Body of pancreas (tissue), 4 donors: ENCODE measurements at regions not wholly inside any gene's neighbourhood (a gene's known extent, or its start where the extent isn't known, plus 50 kb on each side); places are given as distances from the start of the nearest gene placed in this dataset.

Source experiments
- ATAC-seq: fragments of 150-250 bp; one replicate; pipeline ENCODE4 v1.9.1; 2016
- DNase-seq, 4 donors: peaks; one replicate each; pipeline ENCODE4 v3.0.0-alpha.2; 2019
- H3K27ac ChIP-seq, 4 donors: fragments of 200-600 bp; sonication (generic); 1 replicate in 3 of 4; 2 replicates in 1 of 4; pipeline versions ENCODE4 v1.5.1 to v1.6.1; 2016 to 2019; ENCODE audit warnings: mild to moderate bottlenecking in 1 of 4, mixed read lengths in 1 of 4, moderate library complexity in 1 of 4
- H3K27me3 ChIP-seq, 2 donors: fragments of 200-600 bp; sonication (generic); one replicate each; pipeline ENCODE4 v1.6.0; 2016; ENCODE audit warnings: mild to moderate bottlenecking in 1 of 2
- H3K36me3 ChIP-seq, 2 donors: fragments of 200-600 bp; sonication (generic); replicated peaks in 1 of 2; 2 replicates each; pipeline ENCODE4 v1.5.1; 2016; ENCODE audit warnings: low read depth in 2 of 2; ENCODE audit not compliant: insufficient read depth in 1 of 2
- H3K4me1 ChIP-seq: fragments of 200-600 bp; sonication (generic); one replicate; pipeline ENCODE4 v1.6.0; 2016
- H3K4me3 ChIP-seq, 2 donors: fragments of 200-600 bp; sonication (generic); 1 replicate in 1 of 2; 2 replicates in 1 of 2; pipeline ENCODE4 v1.5.1; 2016 to 2019
- H3K9me3 ChIP-seq, 3 donors: fragments of 200-600 bp; sonication (generic); 1 replicate in 2 of 3; 2 replicates in 1 of 3; pipeline ENCODE4 v1.5.1; 2016
- CTCF ChIP-seq, 7 experiments: fragments of 450-650 bp in 4 of 7; fragments of 200-600 bp in 3 of 7; sonication (generic) in 3 of 7; IDR thresholded peaks; one replicate each; pipeline ENCODE4 v1.5.1; 2016 to 2019; ENCODE audit warnings: antibody characterized with exemption in 7 of 7
- POLR2A ChIP-seq, 3 donors: fragments of 450-650 bp; IDR thresholded peaks; one replicate each; pipeline ENCODE4 v1.6.1; 2016; ENCODE audit warnings: antibody characterized with exemption in 3 of 3, mild to moderate bottlenecking in 2 of 3
- WGBS, 2 donors: methylation state at CpG; one replicate each; pipeline ENCODE4 v1.1.5; 2017; 5-methylcytosine and 5-hydroxymethylcytosine counted together
- intact Hi-C: fragments of 100-400 bp; cut with DNase I; formaldehyde crosslinking; loops from one replicate; pipeline ENCODE4 v1.15.1; 2023

GRCh38 chr7:85376589-85376988 is 189.7 kb upstream of the SEMA3D start:
- no peaks in the 10 kb centered on the region for H3K9me3 ChIP-seq
- no peak overlapping the region for H3K4me3 ChIP-seq
- TF ChIP-seq POLR2A (IDR thresholded peaks at IDR 0.05) (no peak), CTCF (IDR thresholded peaks at IDR 0.05) (no peak)
- H3K27ac ChIP-seq, result no peak overlapping the region
- no peaks in the 10 kb centered on the region for H3K27me3 ChIP-seq
- DNase-seq (no peak), ATAC-seq (no peak)
- no peaks in the 10 kb centered on the region for H3K36me3 ChIP-seq
- H3K4me1 ChIP-seq, result no peaks in the 10 kb centered on the region
- WGBS, 2 donors, result 74 to 93% methylated on average over 2 of the region's 2 CpGs
- intact Hi-C loops, result no loop called here

DNA sequence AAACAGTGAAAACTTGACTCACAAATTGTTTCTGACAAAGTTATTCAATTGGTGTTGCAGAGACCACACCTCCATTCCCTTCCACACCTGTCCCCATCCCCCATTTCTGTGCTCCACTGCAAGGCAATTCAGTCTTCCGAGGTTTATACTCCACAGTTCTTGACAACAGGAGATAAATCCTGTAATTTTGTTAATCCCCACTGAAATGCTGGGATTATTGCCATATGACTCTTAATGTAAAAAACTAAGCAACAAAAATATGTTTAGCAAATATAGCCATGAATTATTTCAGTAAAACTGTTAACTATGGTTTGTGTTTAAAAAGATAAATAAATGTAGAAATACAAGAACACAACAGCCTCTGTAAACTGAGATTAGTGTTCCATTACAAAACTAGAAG is 170.1 kb upstream of the SEMA3D start:
- H3K4me1 ChIP-seq, result no peaks in the 10 kb centered on the region
- no peak overlapping the region for H3K4me3 ChIP-seq
- TF ChIP-seq POLR2A (IDR thresholded peaks at IDR 0.05) (no peak), CTCF (IDR thresholded peaks at IDR 0.05) (no peak)
- H3K36me3 ChIP-seq, result no peaks in the 10 kb centered on the region
- intact Hi-C loops, result no loop called here
- no peaks in the 10 kb centered on the region for H3K9me3 ChIP-seq
- 30 to 35% methylated on average over 1 of the region's 1 CpG for WGBS, 2 donors
- ATAC-seq (no peak), DNase-seq (no peak)
- no peak overlapping the region for H3K27ac ChIP-seq
- H3K27me3 ChIP-seq, result no peaks in the 10 kb centered on the region

GRCh38 chr7:85343484-85343883 is 156.6 kb upstream of the SEMA3D start:
- H3K27me3 ChIP-seq, result no peaks in the 10 kb centered on the region
- intact Hi-C loops, result no loop called here
- H3K9me3 ChIP-seq, result no peaks in the 10 kb centered on the region
- no peaks in the 10 kb centered on the region for H3K36me3 ChIP-seq
- no peak for ATAC-seq
- no peak overlapping the region for H3K27ac ChIP-seq
- H3K4me3 ChIP-seq, result no peak overlapping the region
- H3K4me1 ChIP-seq, result no peaks in the 10 kb centered on the region
- no peak for DNase-seq
- TF ChIP-seq POLR2A (IDR thresholded peaks at IDR 0.05), result no peak
- TF ChIP-seq CTCF (IDR thresholded peaks at IDR 0.05), result no peak

- no peaks in the 10 kb centered on the region for H3K4me1 ChIP-seq
- no peaks in the 10 kb centered on the region for H3K9me3 ChIP-seq
- no peak for TF ChIP-seq POLR2A (IDR thresholded peaks at IDR 0.05)
- TF ChIP-seq CTCF (IDR thresholded peaks at IDR 0.05), result no peak
- DNase-seq (no peak), ATAC-seq (no peak)
- H3K27ac ChIP-seq, result no peak overlapping the region
- H3K27me3 ChIP-seq, result no peaks in the 10 kb centered on the region
- H3K36me3 ChIP-seq, result no peaks in the 10 kb centered on the region
- intact Hi-C loops, result no loop called here
- H3K4me3 ChIP-seq, result no peak overlapping the region
Measured at GRCh38 chr7:85342781-85343180, 155.9 kb upstream of the SEMA3D start.

DNA sequence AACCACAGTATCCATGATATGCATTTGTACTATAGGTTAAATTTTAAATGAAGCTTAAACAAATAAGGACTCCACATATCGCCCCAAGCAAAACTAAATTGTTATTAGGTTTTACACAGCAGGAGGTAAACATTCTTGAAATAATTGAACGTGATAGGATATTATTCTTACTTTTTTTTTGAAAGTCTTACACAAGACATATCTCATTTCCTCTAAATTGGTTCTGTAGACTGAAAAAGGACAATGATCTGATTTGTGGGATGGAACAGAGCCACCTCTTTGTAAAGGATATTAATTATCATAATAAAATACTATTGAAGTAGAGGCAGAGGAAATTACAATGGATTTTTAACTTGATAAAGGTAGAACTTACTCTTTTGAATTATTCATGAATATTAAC is 155.1 kb upstream of the SEMA3D start:
- Histone ChIP-seq H3K4me1 (no peaks in the 10 kb centered on the region), H3K27ac (no peak overlapping the region), H3K36me3 (no peaks in the 10 kb centered on the region), H3K9me3 (no peaks in the 10 kb centered on the region), H3K27me3 (no peaks in the 10 kb centered on the region), H3K4me3 (no peak overlapping the region)
- DNase-seq (no peak), ATAC-seq (no peak)
- TF ChIP-seq CTCF (IDR thresholded peaks at IDR 0.05) (no peak), POLR2A (IDR thresholded peaks at IDR 0.05) (no peak)
- 14 to 18% methylated on average over 2 of the region's 2 CpGs for WGBS, 2 donors
- intact Hi-C loops, result no loop called here
